PC-3 (cell line): ENCODE measurements at regions not wholly inside any gene's neighbourhood (a gene's known extent, or its start where the extent isn't known, plus 50 kb on each side); places are given as distances from the start of the nearest gene placed in this dataset.

Experiments used
- ATAC-seq: fragments of 200-7000 bp; cut with Tn5 transposase; 2 replicates; pipeline ENCODE4 v1.9.1; 2020; ENCODE audit warnings: mild to moderate bottlenecking, moderate library complexity
- BruUV-seq: library from RNA; stranded (reverse); fragments of 400-500 nt; replicated peaks from 2 replicates; lab custom pipeline; 2021; lab: Mats Ljungman, UMichigan
- CTCF ChIA-PET: fragments of 300-600 bp; sonication (Branson Sonifier 250); formaldehyde crosslinking; loops from one replicate; lab custom pipeline; 2022; ENCODE audit warnings: antibody characterized with exemption; lab: Charles Lee
- POLR2A ChIA-PET: fragments of 300-600 bp; sonication (Branson Sonifier 250); formaldehyde crosslinking; loops from one replicate; lab custom pipeline; 2022; ENCODE audit warnings: antibody characterized with exemption; ENCODE audit not compliant: unreplicated experiment; lab: Charles Lee
- DNase-seq: peaks from one replicate; pipeline ENCODE4 v3.0.0-alpha.2; 2015
- H2AFZ ChIP-seq: fragments of 300-600 bp; sonication (generic); 2 replicates; pipeline ENCODE4 v1.6.0; 2016; ENCODE audit warnings: antibody characterized with exemption, low read length
- H3F3A ChIP-seq: fragments of 300-600 bp; sonication (generic); one replicate; pipeline ENCODE4 v1.6.0; 2017; ENCODE audit warnings: antibody characterized with exemption, low read length, control low read depth, mild to moderate bottlenecking; ENCODE audit not compliant: unreplicated experiment
- H3K27ac ChIP-seq: fragments of 300-600 bp; sonication (generic); 2 replicates; pipeline ENCODE4 v1.5.1; 2016; ENCODE audit warnings: mild to moderate bottlenecking, low read length
- H3K27me3 ChIP-seq: fragments of 300-600 bp; sonication (generic); 2 replicates; pipeline ENCODE4 v1.6.1; 2016; ENCODE audit warnings: low read length, mixed read lengths
- H3K36me3 ChIP-seq: fragments of 300-600 bp; sonication (generic); 2 replicates; pipeline ENCODE4 v1.6.1; 2016; ENCODE audit warnings: low read depth, mixed run types, low read length, mixed read lengths
- H3K4me1 ChIP-seq: fragments of 300-600 bp; sonication (generic); 2 replicates; pipeline ENCODE4 v1.5.1; 2016; ENCODE audit warnings: low read length; ENCODE audit not compliant: insufficient read depth
- H3K4me2 ChIP-seq: fragments of 300-600 bp; sonication (generic); 2 replicates; pipeline ENCODE4 v1.6.0; 2016; ENCODE audit warnings: low read length
- H3K4me3 ChIP-seq: fragments of 300-600 bp; sonication (generic); 2 replicates; pipeline ENCODE4 v1.5.1; 2016; ENCODE audit warnings: mild to moderate bottlenecking, low read length, mixed read lengths
- H3K79me2 ChIP-seq: fragments of 300-600 bp; sonication (generic); 2 replicates; pipeline ENCODE4 v1.6.1; 2017; ENCODE audit warnings: low read length, mixed read lengths
- H3K9ac ChIP-seq: fragments of 300-600 bp; sonication (generic); 2 replicates; pipeline ENCODE4 v1.6.0; 2016; ENCODE audit warnings: mild to moderate bottlenecking, low read length
- H3K9me2 ChIP-seq: fragments of 300-600 bp; sonication (generic); replicated peaks from 2 replicates; pipeline ENCODE4 v1.6.1; 2016; ENCODE audit warnings: mixed run types, low read length, mixed read lengths
- H3K9me3 ChIP-seq: fragments of 300-600 bp; sonication (generic); 2 replicates; pipeline ENCODE4 v1.6.1; 2016; ENCODE audit warnings: low read length, mixed read lengths
- H4K20me1 ChIP-seq: fragments of 300-600 bp; sonication (generic); 2 replicates; pipeline ENCODE4 v1.6.1; 2016; ENCODE audit warnings: low read length, mixed read lengths
- EZH2 ChIP-seq: fragments of 300-600 bp; sonication (generic); IDR thresholded peaks from one replicate; pipeline ENCODE4 v1.6.1; 2017; ENCODE audit warnings: antibody characterized with exemption, mild to moderate bottlenecking, low read length; ENCODE audit not compliant: unreplicated experiment
- EZH2phosphoT487 ChIP-seq: fragments of 300-600 bp; sonication (generic); IDR thresholded peaks from 2 replicates; pipeline ENCODE4 v1.6.1; 2018; ENCODE audit warnings: mild to moderate bottlenecking, antibody characterized with exemption, low read length, borderline replicate concordance
- intact Hi-C: fragments of 100-400 bp; cut with micrococcal nuclease; formaldehyde crosslinking; loops from 2 replicates; pipeline ENCODE4 v1.9.0; 2023
- TF ChIP-seq, protein P1 (sequence below): fragments of 300-600 bp; sonication (generic); conservative IDR thresholded peaks from 2 replicates; pipeline ENCODE4 v1.5.1; 2017; ENCODE audit warnings: antibody characterized with exemption, low read depth, mild to moderate bottlenecking, low read length

DNA sequence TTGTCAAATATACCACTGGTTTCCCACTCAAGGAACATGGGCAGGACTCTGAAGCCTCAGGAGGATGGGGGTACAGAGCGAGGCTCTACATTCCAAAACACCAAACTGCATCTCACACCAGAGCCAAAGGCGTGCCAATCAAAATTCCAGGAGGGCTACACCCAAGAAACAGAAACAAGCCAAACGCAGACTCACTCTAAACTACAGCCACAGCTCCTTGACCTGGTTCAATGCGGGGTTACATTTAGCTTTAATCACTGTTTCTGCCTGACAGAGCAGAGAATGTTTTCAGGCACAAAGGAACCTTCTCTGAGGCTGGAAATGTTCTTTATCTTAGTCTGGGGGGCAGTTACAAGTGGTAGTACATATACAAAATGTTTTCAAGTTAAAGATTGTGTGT, 2121.5 kb upstream of the AGA start:
- Histone ChIP-seq H3K9me2 (no peaks in the 10 kb centered on the region), H3F3A (no peaks in the 10 kb centered on the region), H3K79me2 (no peaks in the 10 kb centered on the region), H3K27me3 (no peaks in the 10 kb centered on the region), H3K27ac (no peak overlapping the region), H2AFZ (no peak overlapping the region), H3K4me1 (no peaks in the 10 kb centered on the region), H3K9ac (no peak overlapping the region), H3K9me3 (no peaks in the 10 kb centered on the region), H3K36me3 (no peaks in the 10 kb centered on the region), H3K4me2 (no peak overlapping the region), H4K20me1 (no peaks in the 10 kb centered on the region), H3K4me3 (no peak overlapping the region)
- ATAC-seq = no peak
- TF ChIP-seq EZH2phosphoT487 (no peak), EZH2 (no peak)
- TF ChIP-seq, protein P1, sequence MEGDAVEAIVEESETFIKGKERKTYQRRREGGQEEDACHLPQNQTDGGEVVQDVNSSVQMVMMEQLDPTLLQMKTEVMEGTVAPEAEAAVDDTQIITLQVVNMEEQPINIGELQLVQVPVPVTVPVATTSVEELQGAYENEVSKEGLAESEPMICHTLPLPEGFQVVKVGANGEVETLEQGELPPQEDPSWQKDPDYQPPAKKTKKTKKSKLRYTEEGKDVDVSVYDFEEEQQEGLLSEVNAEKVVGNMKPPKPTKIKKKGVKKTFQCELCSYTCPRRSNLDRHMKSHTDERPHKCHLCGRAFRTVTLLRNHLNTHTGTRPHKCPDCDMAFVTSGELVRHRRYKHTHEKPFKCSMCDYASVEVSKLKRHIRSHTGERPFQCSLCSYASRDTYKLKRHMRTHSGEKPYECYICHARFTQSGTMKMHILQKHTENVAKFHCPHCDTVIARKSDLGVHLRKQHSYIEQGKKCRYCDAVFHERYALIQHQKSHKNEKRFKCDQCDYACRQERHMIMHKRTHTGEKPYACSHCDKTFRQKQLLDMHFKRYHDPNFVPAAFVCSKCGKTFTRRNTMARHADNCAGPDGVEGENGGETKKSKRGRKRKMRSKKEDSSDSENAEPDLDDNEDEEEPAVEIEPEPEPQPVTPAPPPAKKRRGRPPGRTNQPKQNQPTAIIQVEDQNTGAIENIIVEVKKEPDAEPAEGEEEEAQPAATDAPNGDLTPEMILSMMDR = no peak
- no peak for DNase-seq
- intact Hi-C loops = no loop called here
- ChIA-PET CTCF (no interaction called here), POLR2A (no interaction called here)
- BruUV-seq = no TSS peak

DNA sequence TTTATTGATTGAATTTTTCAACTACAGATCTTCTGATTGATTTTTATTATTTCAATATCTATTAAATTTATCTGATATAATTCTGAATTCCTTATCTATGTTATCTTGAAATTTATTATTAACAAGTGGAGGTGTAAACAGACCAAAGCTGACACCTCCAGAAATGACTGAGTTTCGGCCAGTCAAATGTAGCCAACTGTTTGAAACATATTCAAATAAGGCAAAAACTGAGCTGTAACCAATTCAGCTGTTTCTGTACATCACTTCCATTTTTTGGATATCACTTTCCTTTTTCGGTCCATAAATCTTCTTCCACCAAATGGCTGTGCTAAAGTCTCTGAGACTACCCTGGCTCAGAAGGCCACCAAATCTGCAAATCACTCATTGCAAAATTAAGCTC, 2127.3 kb upstream of the AGA start:
- ATAC-seq (no peak), DNase-seq (no peak)
- Histone ChIP-seq H3K27ac (no peak overlapping the region), H3K4me2 (no peak overlapping the region), H3K4me3 (no peak overlapping the region), H3K9ac (no peak overlapping the region), H2AFZ (no peak overlapping the region), H3K9me3 (no peaks in the 10 kb centered on the region), H3K9me2 (no peaks in the 10 kb centered on the region), H3K27me3 (no peaks in the 10 kb centered on the region), H3F3A (no peaks in the 10 kb centered on the region), H3K36me3 (no peaks in the 10 kb centered on the region), H4K20me1 (no peaks in the 10 kb centered on the region), H3K4me1 (no peaks in the 10 kb centered on the region), H3K79me2 (no peaks in the 10 kb centered on the region)
- intact Hi-C loops = no loop called here
- POLR2A ChIA-PET = no interaction called here
- BruUV-seq = no TSS peak
- TF ChIP-seq, protein P1 = no peak
- no peak for TF ChIP-seq EZH2phosphoT487
- TF ChIP-seq EZH2 = no peak
- CTCF ChIA-PET = no interaction called here

DNA sequence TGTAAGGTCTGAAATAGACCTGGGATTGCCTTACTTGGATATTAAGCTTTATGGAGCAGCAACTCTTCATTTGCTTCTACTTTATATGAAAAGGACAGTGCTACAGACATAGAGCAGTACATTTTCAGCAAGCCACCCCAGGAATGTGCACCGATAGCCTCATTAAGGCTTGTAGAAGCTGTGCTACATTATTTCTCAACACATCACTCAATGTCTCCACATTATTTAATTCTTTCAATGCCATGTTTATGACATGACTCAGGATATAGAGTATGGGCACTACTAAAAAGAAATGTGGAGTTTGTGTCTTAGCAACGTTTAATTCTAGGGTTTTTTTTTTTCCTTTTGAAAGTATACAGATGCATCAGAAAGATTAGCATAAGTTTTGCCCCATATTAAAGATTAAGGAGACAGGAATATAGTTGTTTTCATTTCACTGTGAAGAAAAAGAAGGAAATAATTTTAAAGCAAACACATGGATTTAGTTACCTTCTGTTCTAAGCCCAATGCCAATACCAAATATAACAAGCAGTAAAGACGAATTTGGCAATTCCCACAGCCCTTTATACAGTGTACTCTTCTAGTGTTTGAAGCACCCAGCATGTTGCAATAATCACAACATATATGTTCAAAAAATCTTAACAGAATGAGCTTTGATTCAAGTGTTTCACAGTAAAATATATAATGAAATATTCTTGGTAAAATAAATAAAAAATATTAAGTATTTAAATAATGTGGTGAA, 2140.1 kb upstream of the AGA start:
- no peaks in the 10 kb centered on the region for H3K79me2 ChIP-seq
- CTCF ChIA-PET = no interaction called here
- no peaks in the 10 kb centered on the region for H3K36me3 ChIP-seq
- ATAC-seq = no peak
- H3K27ac ChIP-seq = no peak overlapping the region
- no peaks in the 10 kb centered on the region for H3K9me3 ChIP-seq
- H3K27me3 ChIP-seq = no peaks in the 10 kb centered on the region
- no peaks in the 10 kb centered on the region for H3K4me1 ChIP-seq
- no peaks in the 10 kb centered on the region for H3K9me2 ChIP-seq
- no peak overlapping the region for H3K9ac ChIP-seq
- BruUV-seq = no TSS peak
- intact Hi-C loops = no loop called here
- H2AFZ ChIP-seq = no peak overlapping the region
- no peak overlapping the region for H3K4me3 ChIP-seq
- H3K4me2 ChIP-seq = no peak overlapping the region
- TF ChIP-seq EZH2phosphoT487 = no peak
- TF ChIP-seq, protein P1 = no peak
- TF ChIP-seq EZH2 = no peak
- H4K20me1 ChIP-seq = no peaks in the 10 kb centered on the region
- DNase-seq = no peak
- no peaks in the 10 kb centered on the region for H3F3A ChIP-seq
- POLR2A ChIA-PET = no interaction called here
